GM18507 (cell line): ENCODE measurements at regions not wholly inside any gene's neighbourhood (a gene's known extent, or its start where the extent isn't known, plus 50 kb on each side); places are given as distances from the start of the nearest gene placed in this dataset.

Experiments
- DNase-seq: peaks from one replicate; pipeline ENCODE4 v3.0.0; 2011; ENCODE audit warnings: low read depth; ENCODE audit not compliant: insufficient read length; ENCODE audit errors: extremely low spot score
- FAIRE-seq: peaks from 2 replicates; lab custom pipeline; 2011; peaks lifted over from hg19 to GRCh38; lab: Jason Lieb, UNC

DNA sequence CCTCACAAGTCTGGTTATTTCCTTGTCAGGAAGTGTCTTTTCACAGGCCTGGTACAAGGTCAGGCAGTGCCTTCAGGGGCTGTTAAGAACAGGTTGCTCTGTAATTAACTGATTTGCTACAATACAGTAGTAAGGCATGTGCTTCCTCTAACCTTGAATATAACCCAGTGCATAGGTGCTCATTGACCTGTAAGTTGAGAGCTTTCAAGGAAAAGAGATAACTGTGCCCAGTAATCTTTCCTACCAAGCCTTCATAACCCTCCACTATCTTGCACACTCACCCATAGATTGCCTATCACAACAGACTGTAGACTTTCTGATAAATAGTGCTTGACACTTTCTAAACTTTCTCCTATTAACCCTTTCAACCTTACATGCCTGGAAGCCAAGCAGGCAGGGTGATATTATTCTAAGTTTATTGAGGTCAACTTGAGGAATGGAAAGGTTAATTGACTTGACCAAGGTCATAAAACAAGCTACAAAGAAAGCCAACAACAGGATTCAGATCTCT, 148.1 kb downstream of the PPARGC1A start:
- no peak for DNase-seq
- no peak for FAIRE-seq

GRCh38 chr4:23737571-23737970, 152.3 kb downstream of the PPARGC1A start:
- FAIRE-seq (no peak), DNase-seq (no peak)

DNA sequence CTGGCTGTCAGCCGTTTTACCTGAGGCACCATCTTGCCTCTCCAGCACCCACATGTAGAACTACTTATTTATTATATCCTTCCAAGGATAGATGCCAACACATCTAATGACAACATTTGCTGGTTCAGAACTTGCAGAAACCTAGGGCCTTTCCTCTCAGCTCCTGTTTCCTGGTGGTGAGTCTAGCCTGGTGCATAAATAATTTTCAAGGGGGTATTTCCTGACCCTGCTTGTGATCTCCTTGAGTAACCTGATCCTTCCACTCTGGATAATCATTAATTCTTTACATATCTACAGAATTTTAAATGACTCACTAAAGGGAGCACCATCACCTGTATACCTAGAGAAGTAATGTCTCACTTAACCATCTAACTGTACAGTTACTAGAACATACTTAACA, 153.4 kb downstream of the PPARGC1A start:
- no peak for FAIRE-seq
- no peak for DNase-seq

DNA sequence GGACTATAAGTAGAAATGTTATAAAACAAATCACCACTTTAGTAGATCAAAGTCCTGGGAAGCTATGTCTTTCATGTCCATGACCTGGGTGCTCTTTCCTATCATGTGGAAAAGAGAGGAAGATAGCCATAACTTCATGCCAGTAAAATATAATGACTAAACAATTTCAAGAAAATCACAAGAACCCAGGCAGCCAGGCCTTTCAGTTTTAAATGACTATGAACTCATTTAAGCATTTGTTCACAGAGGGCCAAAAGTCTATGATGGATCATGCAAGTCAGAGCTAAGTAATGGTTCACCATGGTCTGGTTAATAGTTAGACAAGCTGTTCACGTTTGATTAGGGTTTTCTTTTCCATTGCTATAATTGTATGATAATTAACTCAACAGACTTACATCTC, 155.8 kb downstream of the PPARGC1A start:
- FAIRE-seq (peak; percentile 5), DNase-seq (no peak)

DNA sequence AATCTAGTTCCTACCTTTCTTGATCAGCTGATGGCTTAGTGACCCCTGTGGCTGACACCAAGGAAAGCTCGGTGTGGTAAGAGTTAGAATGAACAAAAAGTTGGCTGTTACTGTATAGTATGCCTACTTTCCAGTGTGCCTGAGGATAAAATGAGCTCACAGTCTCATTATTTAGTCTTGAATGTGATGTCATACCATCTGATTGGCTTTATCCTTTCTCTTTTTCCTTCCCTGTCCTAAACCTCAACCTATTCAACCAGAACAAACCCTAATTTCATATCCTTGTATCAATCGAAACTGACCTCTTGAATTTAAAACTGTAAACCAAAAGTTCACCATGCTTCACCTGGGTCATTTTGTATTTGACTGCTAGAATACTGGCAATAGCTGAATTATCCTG, 156.4 kb downstream of the PPARGC1A start:
- no peak for DNase-seq
- FAIRE-seq = no peak

GRCh38 chr4:23730998-23731397, 158.8 kb downstream of the PPARGC1A start:
- no peak for FAIRE-seq
- DNase-seq = no peak

DNA sequence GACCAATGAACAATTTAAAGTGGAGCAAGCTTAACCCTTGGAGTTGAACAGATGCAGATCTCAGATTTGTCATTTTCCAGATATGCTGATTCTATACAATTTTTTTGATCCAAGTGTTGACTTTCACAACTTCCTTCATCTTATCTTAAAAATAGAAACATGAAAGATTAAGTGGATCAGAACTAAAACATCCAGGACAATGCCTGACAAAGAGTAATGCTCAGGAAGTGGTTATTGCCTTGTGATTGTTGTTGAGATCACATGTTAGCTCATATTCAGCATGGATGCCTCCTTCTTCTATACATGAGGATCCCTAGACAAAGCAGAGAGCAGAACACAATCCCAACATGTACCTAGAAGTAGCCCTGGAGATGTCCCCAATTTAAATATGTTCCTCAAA, 160.9 kb downstream of the PPARGC1A start:
- DNase-seq (no peak), FAIRE-seq (no peak)

GRCh38 chr4:23728393-23728792, 161.5 kb downstream of the PPARGC1A start:
- FAIRE-seq (no peak), DNase-seq (no peak)

- no peak for FAIRE-seq
Measured at GRCh38 chr4:23720556-23720955, 169.3 kb downstream of the PPARGC1A start.

DNA sequence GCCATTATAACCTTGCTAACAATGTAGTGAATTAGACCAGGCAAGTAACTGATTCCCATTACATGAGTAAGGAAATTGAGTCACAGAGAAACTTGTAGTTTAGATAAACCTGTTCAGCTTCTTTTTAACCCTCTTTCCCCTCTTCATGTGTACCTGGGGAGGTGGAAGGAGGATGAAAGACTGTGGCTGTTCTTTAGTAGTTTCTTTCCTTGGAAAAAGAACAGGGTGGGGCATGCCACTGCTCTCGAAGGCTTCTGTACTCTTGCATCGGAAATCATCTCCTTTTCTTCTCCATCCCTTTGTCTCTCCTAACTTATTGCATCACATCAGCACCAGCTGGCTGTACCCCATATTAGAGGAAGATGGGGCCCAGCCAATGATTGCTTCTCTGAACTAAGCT, 171.4 kb downstream of the PPARGC1A start:
- FAIRE-seq (no peak), DNase-seq (no peak)

More at GRCh38 chr4:23720556-23720955, 169.3 kb downstream of the PPARGC1A start:
- no peak for DNase-seq

- FAIRE-seq (no peak), DNase-seq (no peak)
Measured at GRCh38 chr4:23717528-23718248, 172.2 kb downstream of the PPARGC1A start.

GRCh38 chr4:23710298-23710697, 179.5 kb downstream of the PPARGC1A start:
- no peak for FAIRE-seq
- no peak for DNase-seq

DNA sequence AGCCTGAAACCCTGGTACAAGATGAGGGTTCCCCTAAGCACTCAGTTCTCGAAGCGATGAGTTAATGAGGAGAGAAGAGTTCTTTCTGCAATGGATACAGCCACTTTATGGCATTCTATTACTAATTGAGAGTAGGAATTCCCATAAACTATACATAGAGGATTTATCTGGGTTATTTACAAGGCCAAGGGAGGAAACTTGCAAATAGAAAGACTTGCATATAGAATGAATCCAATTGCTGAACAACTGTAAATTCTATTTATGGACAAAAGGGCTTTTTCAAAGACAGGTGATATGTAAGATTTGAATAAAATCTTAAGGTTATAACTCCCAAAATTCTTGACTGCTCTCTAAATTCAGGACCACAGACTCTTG, 182.2 kb downstream of the PPARGC1A start:
- no peak for DNase-seq

DNA sequence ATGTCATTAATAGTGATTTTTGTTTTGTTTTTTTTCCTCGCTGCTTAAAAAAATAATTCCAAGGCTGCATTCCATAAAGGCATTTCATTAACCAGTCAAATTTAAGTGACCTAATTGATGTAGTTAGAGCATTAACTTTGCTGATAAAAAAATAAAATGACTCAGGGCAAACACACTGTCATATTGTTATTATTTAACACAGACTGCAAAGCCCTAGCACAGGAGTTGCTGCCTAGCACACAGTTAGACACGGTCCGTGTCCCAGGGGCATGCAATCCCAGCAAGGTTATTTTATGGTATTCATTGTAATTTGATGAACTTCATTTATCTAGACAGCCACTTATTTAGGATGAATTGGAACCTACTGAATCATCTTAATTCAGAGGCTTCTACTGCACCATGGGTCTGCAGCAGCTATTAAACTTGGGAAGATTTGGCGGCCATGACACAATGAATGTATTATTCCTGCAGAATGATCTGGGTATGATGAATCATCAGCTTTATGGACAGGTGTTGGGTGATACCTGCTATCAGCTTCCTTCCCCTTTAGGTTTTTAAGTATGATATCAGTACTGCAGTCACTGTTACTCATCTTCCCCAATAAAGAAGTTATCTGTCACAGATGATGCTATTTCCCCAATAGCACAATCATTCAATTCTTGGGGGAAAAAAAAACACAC, 182.7 kb downstream of the PPARGC1A start:
- no peak for FAIRE-seq
- no peak for DNase-seq

More for the DNA sequence above, 182.2 kb downstream of the PPARGC1A start:
- FAIRE-seq = no peak

DNA sequence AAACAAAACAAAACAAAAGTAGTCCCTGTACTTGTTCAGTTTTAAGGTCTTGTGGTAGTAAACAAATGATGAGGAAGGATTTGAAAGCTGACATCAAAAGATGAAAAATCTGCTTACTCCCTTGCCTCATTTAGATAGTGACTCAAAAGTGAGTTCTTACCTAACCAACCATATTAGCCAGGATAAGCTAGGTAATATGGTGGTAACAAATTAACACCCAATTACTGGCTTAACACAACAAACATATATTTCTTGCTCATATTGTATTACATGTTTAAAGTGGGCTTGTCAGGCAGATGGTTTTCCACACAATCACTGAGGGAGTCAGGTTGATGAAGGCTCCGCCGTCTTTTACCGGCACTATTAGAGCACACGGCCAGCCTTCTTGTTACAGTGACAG, 189.7 kb downstream of the PPARGC1A start:
- DNase-seq (no peak), FAIRE-seq (no peak)

- DNase-seq (no peak), FAIRE-seq (no peak)
Measured at GRCh38 chr4:23697722-23698121, 192.1 kb downstream of the PPARGC1A start.

GRCh38 chr4:23697001-23697528, 192.8 kb downstream of the PPARGC1A start:
- no peak for FAIRE-seq

GRCh38 chr4:23686169-23686897, 203.5 kb downstream of the PPARGC1A start:
- no peak for FAIRE-seq
- no peak for DNase-seq

More at GRCh38 chr4:23697001-23697528, 192.8 kb downstream of the PPARGC1A start:
- DNase-seq = no peak

DNA sequence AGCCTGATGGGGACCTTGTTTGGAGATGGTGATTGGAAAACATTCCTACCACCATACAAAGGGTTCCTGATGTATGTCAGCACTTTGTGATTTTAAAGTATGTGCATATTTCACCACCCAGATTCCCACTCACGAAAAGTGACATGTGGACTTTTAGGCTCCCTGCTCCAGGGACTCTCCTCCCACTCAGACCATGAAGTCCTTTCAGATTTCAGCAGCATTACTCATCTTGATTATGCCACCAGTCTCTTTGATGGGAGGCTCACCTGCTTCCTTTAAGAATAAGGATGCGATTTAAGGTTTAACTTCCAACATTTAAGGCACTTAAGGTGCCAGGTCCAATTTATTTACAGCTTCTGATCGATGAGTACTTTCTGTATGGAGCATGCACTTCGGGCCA, 204.4 kb downstream of the PPARGC1A start:
- FAIRE-seq (no peak), DNase-seq (no peak)
